Cardiac septum (tissue), 1 donor: ENCODE measurements at regions not wholly inside any gene's neighbourhood (a gene's known extent, or its start where the extent isn't known, plus 50 kb on each side); places are given as distances from the start of the nearest gene placed in this dataset.
"Not testable (repeated sequence)": the region's sequence is repeated elsewhere in the genome, so short reads cannot be mapped to it uniquely, and the experiment has no call there.

Experiments
- DNase-seq: peaks from one replicate; pipeline ENCODE4 v3.0.0-alpha.2; 2020; ENCODE audit warnings: low spot score
- intact Hi-C: fragments of 100-400 bp; cut with DNase I; formaldehyde crosslinking; loops from one replicate; pipeline ENCODE4 v1.14.0; 2022
- donor health status: DM: no; HTN: no; CAD: no.

GRCh38 chr9:119727988-119728387 is 358.8 kb upstream of the BRINP1 start:
- DNase-seq = no peak
- intact Hi-C loops = no loop called here

- intact Hi-C loops = no loop called here
- DNase-seq = no peak
These were observed 356.8 kb upstream of the BRINP1 start for GRCh38 chr9:119726035-119726434.

- DNase-seq = no peak
- intact Hi-C loops = no loop called here
These were observed 353.1 kb upstream of the BRINP1 start for GRCh38 chr9:119722384-119722783.

- no peak for DNase-seq
- intact Hi-C loops = no loop called here
These were observed 343.1 kb upstream of the BRINP1 start for GRCh38 chr9:119712325-119712724.

DNA sequence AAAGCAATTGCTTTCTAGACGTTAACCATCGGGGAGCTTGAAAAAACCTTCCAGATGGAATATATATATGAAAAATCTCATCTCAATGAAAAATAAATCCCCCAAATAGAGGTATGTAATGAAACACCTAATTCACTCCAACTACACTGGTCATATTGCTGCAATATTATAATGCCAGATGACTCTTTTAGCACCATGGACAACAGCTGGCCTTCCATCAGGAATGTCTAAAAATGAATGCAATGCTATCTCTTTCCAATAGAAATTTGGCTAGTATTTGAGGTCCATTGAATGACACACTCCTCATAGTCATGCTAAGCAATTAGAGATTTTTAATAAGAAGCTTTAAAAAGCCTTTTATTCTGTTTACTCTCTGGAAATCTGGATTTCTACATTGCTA is 340.2 kb upstream of the BRINP1 start:
- intact Hi-C loops = no loop called here
- no peak for DNase-seq

DNA sequence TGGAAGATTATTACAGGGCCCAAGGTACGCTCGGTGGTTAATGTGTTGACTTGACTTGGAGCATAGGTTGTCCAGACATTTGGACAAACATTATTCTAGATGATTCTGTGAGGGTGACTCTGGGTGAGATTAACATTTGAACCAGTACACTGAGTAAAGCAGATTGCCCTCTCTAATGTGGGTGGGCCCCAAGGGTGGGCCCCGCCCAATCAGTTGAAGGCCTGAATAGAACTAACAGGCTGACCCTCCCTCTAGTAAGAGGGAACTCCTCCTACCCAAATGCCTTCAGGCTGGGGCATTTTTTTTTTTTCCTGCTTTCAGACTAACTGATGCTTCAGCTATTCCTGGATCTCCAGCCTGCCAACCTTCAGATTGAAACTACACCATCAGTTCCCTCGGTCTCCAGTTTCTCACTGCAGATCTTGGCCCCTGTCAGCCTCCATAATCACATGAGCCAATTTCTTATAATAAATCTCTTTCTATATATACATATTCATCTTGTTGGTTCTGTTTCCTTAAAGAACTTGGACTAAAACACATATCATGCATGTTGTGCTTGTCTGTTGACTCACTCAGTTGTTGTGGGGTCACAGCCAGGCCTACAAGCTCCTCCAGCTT is 338.1 kb upstream of the BRINP1 start:
- intact Hi-C loops = no loop called here
- no peak for DNase-seq

GRCh38 chr9:119701651-119702050 is 332.4 kb upstream of the BRINP1 start:
- DNase-seq = no peak
- intact Hi-C loops = no loop called here

- no peak for DNase-seq
- intact Hi-C loops = no loop called here
These were observed 329.3 kb upstream of the BRINP1 start for GRCh38 chr9:119698535-119698934.

- intact Hi-C loops = no loop called here
- no peak for DNase-seq
These were observed 328.8 kb upstream of the BRINP1 start for GRCh38 chr9:119697996-119698395.

GRCh38 chr9:119689879-119690278 is 320.6 kb upstream of the BRINP1 start:
- DNase-seq = no peak
- intact Hi-C loops = no loop called here

DNA sequence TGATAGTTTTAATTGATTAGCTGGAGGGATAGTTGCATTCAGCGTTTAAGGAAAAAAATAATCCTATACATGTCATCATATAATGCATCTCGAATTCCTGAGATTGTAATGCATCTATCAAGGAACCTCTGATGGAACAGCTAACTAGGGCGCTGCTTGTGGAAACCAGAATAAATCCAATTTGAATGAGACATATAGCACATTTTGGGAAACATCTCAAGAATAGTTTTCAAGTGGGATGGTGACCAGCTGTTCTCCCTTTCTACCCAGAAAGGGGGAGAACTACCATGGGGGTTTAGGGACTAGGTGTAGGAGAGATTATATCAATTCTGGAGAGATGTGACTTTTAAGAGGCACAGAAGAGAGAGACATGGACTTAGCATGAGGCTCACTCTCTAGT is 319.3 kb upstream of the BRINP1 start:
- intact Hi-C loops = no loop called here
- DNase-seq = no peak

DNA sequence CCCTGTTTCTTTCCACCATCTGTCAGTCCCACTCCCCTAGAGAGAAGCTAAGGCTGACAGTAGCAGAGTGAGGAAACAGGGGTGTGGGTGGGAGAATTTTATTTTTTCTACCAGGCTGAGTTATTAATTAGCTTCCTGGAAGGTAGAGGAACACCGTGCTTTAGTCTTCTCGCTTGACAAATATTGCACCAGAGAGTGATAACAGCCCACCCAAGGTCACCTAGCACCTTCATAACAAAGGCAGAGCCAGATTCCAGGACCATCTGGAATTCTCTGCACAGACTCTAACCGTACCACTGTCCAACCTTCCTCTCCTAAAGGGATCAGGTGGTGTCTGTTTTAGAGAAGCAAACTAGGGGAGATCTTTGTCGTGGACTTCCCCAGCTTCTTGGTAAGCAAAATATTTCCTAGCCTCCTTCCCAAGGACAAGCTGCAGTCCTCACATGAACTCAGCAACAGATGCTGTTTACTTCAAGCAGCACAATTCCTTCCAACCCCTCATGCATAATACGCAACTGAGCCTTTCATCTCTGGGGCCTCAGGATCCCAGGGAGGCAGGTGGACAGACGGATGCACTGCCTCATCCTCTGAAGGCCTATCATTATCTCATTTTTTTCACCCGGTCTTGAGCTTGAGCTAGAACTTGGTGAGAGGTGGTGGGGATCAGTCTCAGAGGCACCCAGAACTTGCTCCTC is 308.7 kb upstream of the BRINP1 start:
- DNase-seq = no peak
- intact Hi-C loops = no loop called here

GRCh38 chr9:119675951-119676350 is 306.7 kb upstream of the BRINP1 start:
- intact Hi-C loops = no loop called here
- no peak for DNase-seq

- intact Hi-C loops, DNase-seq: not testable (repeated sequence)
These were observed 303.5 kb upstream of the BRINP1 start for GRCh38 chr9:119672763-119673162.

GRCh38 chr9:119667916-119668315 is 298.7 kb upstream of the BRINP1 start:
- intact Hi-C loops = no loop called here

GRCh38 chr9:119667163-119667562 is 297.9 kb upstream of the BRINP1 start:
- DNase-seq = no peak
- intact Hi-C loops = no loop called here

More at GRCh38 chr9:119667916-119668315, 298.7 kb upstream of the BRINP1 start:
- DNase-seq = no peak

GRCh38 chr9:119662329-119662728 is 293.1 kb upstream of the BRINP1 start:
- DNase-seq = no peak
- intact Hi-C loops = no loop called here

DNA sequence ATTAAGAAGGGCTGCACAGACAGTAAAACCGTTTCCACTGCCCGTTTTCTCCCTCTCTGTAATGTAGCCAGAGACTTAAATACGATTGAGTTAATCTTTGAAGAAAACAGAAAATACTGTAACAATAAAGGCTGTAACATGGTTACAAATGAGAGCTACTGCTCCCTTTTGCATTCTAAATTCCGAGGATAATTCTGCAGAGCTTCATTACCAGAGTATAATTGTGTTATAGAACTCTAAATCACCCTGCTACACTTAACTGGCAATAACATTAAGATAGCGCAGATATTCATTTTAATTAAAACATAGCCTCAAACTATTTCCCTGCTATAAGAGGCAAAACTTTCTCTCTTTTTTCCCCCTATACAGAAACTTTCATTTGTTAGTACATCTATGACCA is 283.7 kb upstream of the BRINP1 start:
- no peak for DNase-seq
- intact Hi-C loops = no loop called here

GRCh38 chr9:119649205-119649604 is 280.0 kb upstream of the BRINP1 start:
- intact Hi-C loops = no loop called here
- DNase-seq = no peak

DNA sequence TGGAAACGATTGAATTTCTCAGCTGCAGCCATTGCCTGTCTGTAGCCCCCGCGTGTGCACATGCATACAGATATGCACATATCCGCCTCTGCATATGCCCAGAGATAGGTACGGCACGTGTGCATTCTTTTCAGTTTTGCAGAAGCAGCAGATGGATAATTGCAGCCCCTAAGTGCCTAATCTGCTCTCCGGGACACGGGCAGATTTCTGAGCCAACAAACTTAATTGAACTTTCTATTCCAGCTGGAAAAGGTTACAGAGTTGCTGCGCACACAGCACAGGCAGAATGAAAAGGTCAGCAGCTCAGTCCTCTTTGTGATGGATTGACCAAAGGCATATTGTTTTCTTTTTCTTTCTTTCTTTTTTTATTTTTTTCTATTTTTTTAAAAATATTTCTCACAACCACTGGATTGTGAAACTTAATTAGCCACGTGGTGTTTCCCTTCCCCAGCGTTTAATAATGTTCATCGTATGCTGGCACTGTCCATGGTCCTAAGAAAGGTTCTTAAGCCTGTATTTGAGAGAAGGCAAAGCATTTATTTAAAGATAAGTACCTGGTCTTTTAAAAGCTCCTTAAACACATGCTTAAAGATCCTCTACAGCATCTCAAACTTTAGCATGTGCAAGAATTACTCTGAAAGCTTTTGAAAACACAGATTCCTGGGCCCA is 270.2 kb upstream of the BRINP1 start:
- no peak for DNase-seq
- intact Hi-C loops = no loop called here

DNA sequence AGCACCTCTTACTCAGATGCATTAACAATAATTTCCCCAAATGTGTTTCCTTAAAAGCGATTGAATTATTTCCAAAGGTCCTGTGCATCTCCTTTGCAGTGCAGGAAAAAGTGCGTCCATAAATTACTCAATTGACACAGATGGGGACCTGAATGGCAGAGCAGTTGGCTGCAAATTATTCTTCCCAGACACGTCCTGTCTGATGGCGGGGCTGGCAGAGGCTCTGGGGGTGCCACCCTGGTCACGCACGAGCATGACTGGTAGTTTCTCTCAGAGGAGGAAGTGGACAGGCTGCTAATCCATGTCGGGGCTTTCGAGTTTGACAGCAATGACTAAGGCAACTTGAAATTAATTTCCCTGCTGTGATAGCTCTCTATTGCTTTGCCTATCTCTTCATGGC is 264.8 kb upstream of the BRINP1 start:
- intact Hi-C loops = no loop called here
- no peak for DNase-seq
